HepG2 (cell line): ENCODE measurements at regions not wholly inside any gene's neighbourhood (a gene's known extent, or its start where the extent isn't known, plus 50 kb on each side); places are given as distances from the start of the nearest gene placed in this dataset.

Experiments
- GTF2F1 ChIP-seq: fragments of 150-350 bp; IDR thresholded peaks from 2 replicates; pipeline ENCODE4 v1.6.1; 2014; ENCODE audit warnings: low read length
- ZNF432 ChIP-seq: sonication (generic); formaldehyde crosslinking; IDR thresholded peaks from 2 replicates; pipeline ENCODE4 v1.5.0; 2020; ENCODE audit warnings: missing genetic modification reagents, mild to moderate bottlenecking, borderline replicate concordance
- ZNF605 ChIP-seq: sonication (generic); formaldehyde crosslinking; IDR thresholded peaks from 2 replicates; pipeline ENCODE4 v1.8.0; 2022; ENCODE audit warnings: mild to moderate bottlenecking, missing genetic modification reagents
- ZNF83 ChIP-seq: sonication (generic); formaldehyde crosslinking; IDR thresholded peaks from 2 replicates; pipeline ENCODE4 v1.4.0; 2020; ENCODE audit warnings: missing genetic modification reagents, mild to moderate bottlenecking, borderline replicate concordance
- TF ChIP-seq, protein P1 (sequence below): IDR thresholded peaks from 2 replicates; pipeline ENCODE4 v1.6.1; 2016; ENCODE audit warnings: low read depth, missing genetic modification reagents, missing compliant biosample characterization
- TF ChIP-seq, protein P2 (sequence below): IDR thresholded peaks from 2 replicates; pipeline ENCODE4 v1.6.1; 2016; ENCODE audit warnings: low read depth
- TF ChIP-seq, protein P3 (sequence below): IDR thresholded peaks from 2 replicates; pipeline ENCODE4 v1.6.1; 2016

DNA sequence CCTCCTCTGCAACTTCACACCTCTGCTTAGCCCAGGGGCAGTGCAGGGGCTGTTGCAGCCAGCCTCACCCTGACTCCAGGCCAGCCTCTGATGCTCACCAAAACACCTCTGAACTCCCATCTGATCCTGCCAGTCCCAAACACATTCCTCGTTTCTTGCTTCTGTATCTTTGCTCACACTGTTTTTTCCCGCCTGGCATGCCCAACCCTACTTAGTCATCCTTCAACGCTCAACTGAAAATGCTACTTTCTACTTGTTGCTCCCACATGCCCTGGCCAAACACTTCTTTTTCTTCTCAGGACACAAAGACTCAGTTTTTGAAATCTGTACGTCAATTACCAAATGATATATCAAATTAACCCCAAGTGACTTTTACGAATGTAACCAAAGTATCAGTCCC, 140.8 kb upstream of the ZBED5 start (continued):
- TF ChIP-seq, protein P1, sequence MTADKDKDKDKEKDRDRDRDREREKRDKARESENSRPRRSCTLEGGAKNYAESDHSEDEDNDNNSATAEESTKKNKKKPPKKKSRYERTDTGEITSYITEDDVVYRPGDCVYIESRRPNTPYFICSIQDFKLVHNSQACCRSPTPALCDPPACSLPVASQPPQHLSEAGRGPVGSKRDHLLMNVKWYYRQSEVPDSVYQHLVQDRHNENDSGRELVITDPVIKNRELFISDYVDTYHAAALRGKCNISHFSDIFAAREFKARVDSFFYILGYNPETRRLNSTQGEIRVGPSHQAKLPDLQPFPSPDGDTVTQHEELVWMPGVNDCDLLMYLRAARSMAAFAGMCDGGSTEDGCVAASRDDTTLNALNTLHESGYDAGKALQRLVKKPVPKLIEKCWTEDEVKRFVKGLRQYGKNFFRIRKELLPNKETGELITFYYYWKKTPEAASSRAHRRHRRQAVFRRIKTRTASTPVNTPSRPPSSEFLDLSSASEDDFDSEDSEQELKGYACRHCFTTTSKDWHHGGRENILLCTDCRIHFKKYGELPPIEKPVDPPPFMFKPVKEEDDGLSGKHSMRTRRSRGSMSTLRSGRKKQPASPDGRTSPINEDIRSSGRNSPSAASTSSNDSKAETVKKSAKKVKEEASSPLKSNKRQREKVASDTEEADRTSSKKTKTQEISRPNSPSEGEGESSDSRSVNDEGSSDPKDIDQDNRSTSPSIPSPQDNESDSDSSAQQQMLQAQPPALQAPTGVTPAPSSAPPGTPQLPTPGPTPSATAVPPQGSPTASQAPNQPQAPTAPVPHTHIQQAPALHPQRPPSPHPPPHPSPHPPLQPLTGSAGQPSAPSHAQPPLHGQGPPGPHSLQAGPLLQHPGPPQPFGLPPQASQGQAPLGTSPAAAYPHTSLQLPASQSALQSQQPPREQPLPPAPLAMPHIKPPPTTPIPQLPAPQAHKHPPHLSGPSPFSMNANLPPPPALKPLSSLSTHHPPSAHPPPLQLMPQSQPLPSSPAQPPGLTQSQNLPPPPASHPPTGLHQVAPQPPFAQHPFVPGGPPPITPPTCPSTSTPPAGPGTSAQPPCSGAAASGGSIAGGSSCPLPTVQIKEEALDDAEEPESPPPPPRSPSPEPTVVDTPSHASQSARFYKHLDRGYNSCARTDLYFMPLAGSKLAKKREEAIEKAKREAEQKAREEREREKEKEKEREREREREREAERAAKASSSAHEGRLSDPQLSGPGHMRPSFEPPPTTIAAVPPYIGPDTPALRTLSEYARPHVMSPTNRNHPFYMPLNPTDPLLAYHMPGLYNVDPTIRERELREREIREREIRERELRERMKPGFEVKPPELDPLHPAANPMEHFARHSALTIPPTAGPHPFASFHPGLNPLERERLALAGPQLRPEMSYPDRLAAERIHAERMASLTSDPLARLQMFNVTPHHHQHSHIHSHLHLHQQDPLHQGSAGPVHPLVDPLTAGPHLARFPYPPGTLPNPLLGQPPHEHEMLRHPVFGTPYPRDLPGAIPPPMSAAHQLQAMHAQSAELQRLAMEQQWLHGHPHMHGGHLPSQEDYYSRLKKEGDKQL (CRISPR knock-in tag), result no peak
- TF ChIP-seq ZNF83 (CRISPR knock-in tag) (no peak), ZNF605 (CRISPR knock-in tag) (no peak), GTF2F1 (no peak), ZNF432 (CRISPR knock-in tag) (no peak)
- TF ChIP-seq, protein P2, sequence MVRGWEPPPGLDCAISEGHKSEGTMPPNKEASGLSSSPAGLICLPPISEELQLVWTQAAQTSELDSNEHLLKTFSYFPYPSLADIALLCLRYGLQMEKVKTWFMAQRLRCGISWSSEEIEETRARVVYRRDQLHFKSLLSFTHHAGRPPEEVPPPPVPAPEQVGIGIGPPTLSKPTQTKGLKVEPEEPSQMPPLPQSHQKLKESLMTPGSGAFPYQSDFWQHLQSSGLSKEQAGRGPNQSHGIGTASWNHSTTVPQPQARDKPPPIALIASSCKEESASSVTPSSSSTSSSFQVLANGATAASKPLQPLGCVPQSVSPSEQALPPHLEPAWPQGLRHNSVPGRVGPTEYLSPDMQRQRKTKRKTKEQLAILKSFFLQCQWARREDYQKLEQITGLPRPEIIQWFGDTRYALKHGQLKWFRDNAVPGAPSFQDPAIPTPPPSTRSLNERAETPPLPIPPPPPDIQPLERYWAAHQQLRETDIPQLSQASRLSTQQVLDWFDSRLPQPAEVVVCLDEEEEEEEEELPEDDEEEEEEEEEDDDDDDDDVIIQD (CRISPR knock-in tag), result no peak
- TF ChIP-seq, protein P3, sequence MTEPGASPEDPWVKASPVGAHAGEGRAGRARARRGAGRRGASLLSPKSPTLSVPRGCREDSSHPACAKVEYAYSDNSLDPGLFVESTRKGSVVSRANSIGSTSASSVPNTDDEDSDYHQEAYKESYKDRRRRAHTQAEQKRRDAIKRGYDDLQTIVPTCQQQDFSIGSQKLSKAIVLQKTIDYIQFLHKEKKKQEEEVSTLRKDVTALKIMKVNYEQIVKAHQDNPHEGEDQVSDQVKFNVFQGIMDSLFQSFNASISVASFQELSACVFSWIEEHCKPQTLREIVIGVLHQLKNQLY (CRISPR knock-in tag), result no peak
